ENCODE measurements at regions not wholly inside any gene's neighbourhood (a gene's known extent, or its start where the extent isn't known, plus 50 kb on each side); places are given as distances from the start of the nearest gene placed in this dataset.
"Not testable (repeated sequence)": the region's sequence is repeated elsewhere in the genome, so short reads cannot be mapped to it uniquely, and the experiment has no call there.

GRCh38 chr11:116666673-116667249 is 106.0 kb downstream of the BUD13 start:
- DNase-seq: not testable (repeated sequence)

GRCh38 chr11:116665523-116665922 is 107.3 kb downstream of the BUD13 start:
- no peak for DNase-seq

GRCh38 chr11:116661056-116661455 is 111.7 kb downstream of the BUD13 start:
- no peak for DNase-seq

GRCh38 chr11:116660011-116660410 is 112.8 kb downstream of the BUD13 start:
- no peak for DNase-seq

- DNase-seq: no peak
Observed at GRCh38 chr11:116658876-116659535, 113.8 kb downstream of the BUD13 start.

GRCh38 chr11:116657842-116658825 is 114.7 kb downstream of the BUD13 start:
- no peak for DNase-seq

GRCh38 chr11:116656011-116656410 is 116.8 kb downstream of the BUD13 start:
- no peak for DNase-seq

GRCh38 chr11:116654526-116654925 is 118.3 kb downstream of the BUD13 start:
- no peak for DNase-seq

- DNase-seq: no peak
Observed at GRCh38 chr11:116653206-116653605, 119.6 kb downstream of the BUD13 start.

- no peak for DNase-seq
Observed at GRCh38 chr11:116651737-116652237, 121.0 kb downstream of the BUD13 start.

GRCh38 chr11:116651098-116651736 is 121.6 kb downstream of the BUD13 start:
- DNase-seq: no peak

GRCh38 chr11:116650052-116650451 is 122.7 kb downstream of the BUD13 start:
- no peak for DNase-seq

GRCh38 chr11:116649268-116649667 is 123.5 kb downstream of the BUD13 start:
- DNase-seq: no peak

GRCh38 chr11:116648247-116649174 is 124.3 kb downstream of the BUD13 start:
- DNase-seq: no peak

GRCh38 chr11:116647305-116648080 is 125.3 kb downstream of the BUD13 start:
- no peak for DNase-seq

- no peak for DNase-seq
Observed at GRCh38 chr11:116646191-116646590, 126.6 kb downstream of the BUD13 start.

- DNase-seq: no peak
Observed at GRCh38 chr11:116644941-116645305, 127.9 kb downstream of the BUD13 start.

- DNase-seq: no peak
Observed at GRCh38 chr11:116644201-116644940, 128.4 kb downstream of the BUD13 start.

GRCh38 chr11:116643521-116643920 is 129.3 kb downstream of the BUD13 start:
- no peak for DNase-seq

GRCh38 chr11:116642902-116643301 is 129.9 kb downstream of the BUD13 start:
- DNase-seq: no peak
